Forelimb muscle (tissue), 1 donor: ENCODE measurements at regions not wholly inside any gene's neighbourhood (a gene's known extent, or its start where the extent isn't known, plus 50 kb on each side); places are given as distances from the start of the nearest gene placed in this dataset.

ENCODE experiments used
- DNase-seq: peaks from one replicate; pipeline ENCODE4 v3.0.0-alpha.2; 2013; ENCODE audit warnings: low read depth

DNA sequence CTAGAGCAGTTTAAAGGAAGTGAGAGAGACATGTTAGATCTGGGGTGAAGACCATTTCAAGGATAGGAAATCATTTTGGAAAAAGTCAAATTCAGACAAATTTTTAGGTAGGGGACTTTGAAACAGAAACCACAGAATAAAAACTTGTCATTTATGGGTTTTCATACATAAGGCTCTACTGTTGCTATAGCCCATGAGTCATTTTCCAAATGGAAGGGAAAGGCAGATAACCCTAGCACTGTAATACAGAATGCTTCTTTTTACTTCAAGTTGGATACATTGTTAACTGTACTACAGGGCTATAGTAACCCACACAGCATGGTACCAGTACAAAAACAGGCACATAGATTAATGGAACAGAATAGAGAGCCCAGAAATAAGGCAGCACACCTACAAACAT is 455.4 kb downstream of the EBF1 start:
- DNase-seq, result no peak

DNA sequence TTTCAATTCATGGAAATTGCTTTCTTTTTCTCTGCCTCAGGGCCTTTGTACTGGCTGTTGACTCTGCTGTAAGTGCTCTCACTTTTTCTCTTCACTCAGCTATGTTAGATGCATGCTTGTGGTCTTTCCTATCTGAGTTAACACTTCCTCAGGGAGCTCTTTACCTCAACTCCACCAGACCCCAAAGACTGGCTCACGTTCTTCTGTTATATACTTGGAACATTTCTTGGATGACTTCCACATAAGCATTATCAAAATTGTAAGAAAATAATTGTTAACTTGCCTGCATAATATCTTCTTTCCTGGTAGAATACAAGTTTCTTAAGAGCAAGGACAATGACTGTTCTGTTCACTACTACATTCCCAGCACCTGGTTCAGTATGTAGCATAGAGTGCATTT is 455.9 kb downstream of the EBF1 start:
- DNase-seq, result no peak

DNA sequence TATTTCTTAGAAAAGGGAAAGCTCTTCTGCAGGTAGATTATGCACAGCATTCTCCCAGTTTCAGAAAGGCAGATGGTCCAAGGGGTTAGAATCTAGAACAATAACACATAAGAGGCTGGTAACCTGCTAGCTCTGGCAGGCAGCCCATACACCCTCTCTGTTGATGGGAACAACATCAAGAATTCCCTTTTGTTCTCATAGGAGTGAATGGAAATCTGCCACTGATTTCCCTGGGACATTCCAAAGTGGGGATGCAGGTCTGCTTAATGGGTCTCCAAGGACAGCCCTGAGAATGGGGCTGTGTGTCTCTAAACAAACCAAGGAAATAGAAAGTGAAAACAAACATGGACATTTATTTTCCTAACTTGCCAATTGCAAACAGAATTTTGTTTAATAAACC is 456.8 kb downstream of the EBF1 start:
- DNase-seq, result no peak

DNA sequence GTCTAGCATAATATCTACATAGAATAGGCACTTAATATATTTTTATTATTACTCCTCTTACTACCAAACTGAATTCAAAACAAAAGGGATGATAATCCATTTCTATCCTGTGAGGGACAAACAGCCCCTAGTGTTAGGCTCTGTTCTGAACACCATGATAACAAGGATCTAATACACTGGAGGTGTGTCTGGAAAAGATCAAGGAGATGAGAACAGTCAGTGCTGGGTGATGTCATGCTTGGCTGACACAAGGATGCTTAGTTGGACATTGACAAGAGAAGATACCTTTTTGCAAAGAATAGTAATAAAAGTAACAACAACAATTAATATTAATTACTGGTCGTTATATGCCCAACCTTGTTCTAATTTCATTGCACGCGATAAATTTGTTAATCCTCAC is 458.7 kb downstream of the EBF1 start:
- no peak for DNase-seq

DNA sequence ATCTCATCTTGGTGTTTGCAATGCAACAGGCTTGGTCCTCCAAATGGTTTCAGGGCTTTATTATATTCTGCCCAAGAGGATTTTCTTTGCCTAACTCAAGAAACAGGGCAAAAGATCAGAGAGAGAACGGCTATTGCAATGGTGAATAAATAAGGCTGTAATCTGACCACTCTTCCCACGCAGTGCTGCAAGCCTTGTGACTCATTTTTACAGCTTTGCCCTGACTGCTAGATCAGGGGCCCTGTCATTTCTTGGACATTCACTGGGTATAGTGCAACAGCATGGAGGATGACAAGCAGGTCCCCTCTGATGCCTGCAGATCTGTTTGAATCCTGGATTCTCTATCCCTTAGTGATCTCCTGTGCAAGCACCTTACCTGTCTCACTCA is 459.1 kb downstream of the EBF1 start:
- no peak for DNase-seq

DNA sequence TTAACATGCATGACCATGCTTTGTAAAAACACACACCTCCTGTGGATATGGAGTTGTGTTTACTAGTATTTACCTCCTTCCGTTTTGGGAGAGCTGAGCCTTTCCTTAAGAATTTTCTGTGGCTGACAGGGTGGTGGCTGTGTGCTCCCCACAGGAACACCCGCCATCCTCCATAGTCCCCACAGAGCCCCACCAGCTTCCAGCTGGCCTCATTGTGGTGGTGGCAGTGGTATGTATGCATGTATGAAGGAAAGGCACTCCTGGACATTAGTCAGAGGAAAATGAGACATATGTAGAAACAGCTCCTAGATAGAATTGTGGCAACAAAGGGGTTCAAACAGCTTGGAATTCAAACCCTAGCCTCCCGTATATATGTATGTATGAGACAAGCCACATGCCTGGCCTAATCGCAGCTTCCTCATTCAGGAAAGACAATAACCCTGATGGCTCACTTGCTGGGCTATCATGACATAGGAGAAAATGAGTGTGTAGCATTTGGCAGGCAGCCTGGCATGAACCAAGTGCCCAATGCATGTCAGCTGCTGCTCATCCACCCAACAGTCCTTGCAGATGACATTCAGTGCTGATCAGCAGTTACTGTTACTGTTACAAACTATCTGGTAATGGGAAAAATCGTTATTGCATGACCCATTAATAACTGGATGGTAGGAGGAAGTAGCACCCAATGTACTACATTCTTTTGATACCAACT is 459.7 kb downstream of the EBF1 start:
- no peak for DNase-seq

DNA sequence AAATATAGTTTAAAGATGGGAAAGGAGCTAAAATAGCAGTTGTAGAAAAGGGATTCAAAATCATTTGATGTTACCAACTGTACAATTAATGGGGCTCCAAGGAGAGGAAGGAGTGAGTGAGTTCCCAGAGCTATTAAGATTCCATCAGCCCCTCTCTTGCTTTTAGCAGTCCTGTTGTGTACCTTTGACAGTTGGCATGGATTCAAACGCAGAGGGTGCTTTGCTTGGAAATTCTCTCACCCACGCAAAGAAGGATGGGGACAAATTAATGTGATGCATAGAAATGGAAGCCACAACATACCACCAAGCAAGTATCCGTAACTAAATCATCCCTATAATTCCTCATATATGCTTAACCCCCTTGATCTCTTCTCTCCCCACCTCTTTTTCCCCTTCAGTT is 461.3 kb downstream of the EBF1 start:
- DNase-seq, result no peak

DNA sequence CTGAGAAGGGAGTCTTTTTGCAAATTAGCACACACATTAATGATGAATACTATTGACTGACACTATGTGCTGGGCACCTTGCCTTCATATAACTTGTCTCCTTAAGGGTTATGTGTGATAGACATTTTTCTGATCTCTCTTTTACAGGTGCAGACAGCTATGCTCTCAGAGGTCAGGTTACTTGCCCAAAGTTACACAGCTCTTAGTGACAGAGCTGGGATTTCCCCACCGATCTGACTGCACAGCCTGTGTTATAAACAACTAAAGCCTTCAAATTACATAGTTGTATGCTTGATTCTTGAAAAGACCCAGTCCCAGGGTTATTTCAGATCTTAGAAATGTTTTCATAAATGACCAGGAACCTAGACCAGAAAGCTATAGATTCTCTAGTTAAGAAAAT is 462.7 kb downstream of the EBF1 start:
- no peak for DNase-seq

DNA sequence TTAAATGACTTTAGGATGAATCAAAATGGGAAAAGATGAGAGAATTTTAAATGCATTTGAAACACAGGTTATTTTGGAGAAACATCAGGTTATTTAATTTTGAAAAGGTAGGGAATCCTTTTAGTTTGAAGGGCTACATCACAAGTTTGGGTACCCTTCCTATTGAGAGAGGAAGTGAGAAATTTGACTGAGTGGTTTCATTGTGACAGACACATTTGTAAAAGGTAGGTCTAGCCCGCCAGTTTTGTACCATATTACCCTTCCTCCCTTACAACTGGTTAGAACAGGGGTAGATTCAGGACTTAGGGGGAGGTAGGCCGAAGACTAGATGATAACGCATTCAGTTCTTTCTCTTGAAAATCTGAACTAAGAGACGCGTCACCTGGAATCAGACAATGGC is 464.2 kb downstream of the EBF1 start:
- no peak for DNase-seq

DNA sequence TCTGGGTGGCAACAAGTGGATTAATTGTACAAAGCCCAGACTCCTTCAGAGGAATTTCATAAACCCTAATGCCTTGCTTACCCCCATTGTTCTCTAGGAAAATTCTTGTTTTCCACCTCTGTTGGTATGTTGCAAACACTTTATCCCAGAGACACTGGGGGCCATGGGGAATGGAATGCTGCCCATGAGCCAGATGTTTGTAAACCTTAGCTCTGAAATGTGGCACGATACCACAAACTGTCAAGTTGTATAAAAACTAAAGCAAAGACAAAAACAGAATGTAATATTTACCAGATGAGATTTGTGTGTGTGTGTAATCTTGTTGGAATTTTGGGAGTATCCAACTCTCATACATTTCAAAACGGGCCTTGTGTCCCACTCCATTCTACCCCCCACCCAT is 465.0 kb downstream of the EBF1 start:
- no peak for DNase-seq

DNA sequence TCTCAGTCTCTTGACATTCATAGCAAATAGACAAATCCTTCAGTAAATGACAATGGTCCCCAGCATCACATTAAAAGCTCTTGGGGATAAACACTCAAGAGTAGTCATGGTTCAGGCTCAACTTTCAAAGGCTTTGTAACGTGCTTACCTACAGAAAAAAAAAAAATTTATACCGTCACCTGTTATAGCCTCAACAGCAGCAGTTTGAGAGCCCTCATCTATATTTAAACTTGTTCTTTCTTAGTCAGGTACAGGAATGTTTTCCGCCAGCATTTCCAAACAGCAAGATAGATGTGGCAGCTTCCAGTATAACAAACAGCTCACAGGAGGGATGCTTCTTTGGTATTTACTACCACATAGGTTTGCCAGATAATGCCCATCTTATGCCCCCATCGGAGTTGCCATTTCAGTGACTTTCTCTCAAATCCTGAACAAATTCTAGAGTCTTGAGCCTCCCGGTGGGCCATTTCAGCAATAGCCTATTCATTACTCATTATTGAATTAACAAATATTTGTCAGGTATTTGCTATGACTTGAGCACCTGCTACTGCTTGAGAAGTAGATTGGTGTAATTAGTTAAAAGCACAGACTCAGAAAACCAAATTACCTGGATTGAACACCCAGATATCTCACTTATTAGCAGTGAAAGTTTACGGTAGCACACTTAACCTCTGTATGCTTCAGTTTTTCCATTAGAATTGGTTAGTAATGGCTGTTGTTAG is 470.0 kb downstream of the EBF1 start:
- DNase-seq, result no peak

DNA sequence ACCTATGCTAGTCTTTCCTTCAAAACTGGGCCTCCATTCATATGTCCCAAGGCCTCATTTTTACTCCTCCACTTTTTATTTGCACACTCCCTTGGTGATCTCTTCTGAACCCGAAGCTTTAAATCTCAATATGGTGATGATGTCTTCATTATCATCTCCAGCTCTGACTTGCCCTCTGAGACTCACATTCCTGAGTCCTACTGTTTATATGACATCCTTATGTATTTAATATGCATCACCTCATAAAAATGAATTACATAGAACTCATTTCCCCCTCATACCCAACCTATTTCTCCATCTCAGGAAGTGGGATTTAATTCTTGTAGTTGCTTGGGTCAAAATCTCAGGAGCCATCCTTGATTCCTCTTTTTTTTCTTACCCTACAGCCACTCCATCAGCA is 473.0 kb downstream of the EBF1 start:
- no peak for DNase-seq

DNA sequence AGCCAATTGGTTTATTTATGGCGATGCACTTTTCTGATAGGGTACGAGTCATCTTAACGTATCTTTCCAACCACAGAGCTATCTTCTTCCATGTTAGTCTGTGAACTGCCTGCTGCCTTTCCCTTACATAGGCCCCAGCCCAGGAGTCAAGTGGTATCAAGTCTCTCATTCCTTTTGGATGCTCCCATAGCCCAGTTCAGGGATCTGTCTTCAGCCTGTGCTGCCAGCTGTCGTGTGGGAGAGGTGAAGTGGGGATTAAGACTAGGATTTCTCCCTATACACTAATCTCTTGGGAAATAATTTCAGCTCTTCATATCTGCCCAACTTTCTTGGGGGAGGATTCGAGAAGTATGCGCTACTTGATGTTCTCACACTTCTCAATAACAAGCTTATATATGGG is 475.7 kb downstream of the EBF1 start:
- no peak for DNase-seq

DNA sequence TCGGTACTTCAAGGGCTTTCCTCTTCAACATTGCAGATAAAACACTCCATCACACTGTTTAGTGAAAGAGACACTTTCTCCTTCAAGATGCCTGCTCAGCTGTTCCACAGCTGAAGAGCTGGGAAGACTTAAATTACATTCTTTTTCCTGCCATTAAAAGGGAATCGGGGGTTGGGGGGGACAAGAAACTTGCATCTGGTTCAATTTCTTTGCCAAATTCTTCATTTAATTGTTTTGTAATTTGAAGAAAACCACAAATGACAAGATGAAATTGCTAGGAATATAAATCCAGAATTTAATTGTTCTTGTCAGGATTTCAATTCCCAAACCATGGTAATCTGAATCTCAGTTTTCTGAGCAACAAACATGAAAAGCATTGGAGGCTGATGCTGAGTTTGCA is 478.3 kb downstream of the EBF1 start:
- DNase-seq, result no peak

DNA sequence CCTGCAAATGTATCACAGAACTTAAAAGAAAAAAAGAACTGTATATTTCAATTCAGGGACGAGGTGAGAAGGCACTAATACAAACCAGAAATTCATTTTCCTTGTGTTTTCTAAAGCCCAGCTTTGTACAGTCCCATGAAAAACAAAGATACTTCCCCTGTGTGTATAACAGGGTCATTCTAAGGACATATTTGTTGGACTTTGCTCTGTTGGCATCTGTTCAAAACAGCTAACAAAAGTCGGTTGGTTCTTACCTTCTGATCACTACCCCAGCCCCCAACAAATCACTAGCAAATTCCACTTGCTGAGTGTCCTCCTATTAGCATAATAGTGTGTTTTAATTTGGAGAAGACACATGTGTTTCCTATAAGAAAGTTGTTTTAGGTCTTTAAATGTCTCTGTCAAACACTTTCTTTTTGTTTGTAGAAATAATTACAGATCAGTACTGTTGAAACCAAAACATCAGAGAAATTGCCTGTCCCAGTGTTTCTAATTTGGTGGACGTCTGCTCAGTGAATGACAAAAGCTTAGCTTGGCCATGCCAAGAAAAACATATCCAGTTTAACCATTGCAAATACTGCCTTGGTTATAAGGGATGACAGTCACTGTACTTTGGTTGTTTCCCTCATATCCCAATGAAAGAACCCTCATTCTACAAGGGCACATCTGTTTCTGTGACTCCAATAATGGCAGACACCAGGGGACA is 480.5 kb downstream of the EBF1 start:
- DNase-seq, result no peak

DNA sequence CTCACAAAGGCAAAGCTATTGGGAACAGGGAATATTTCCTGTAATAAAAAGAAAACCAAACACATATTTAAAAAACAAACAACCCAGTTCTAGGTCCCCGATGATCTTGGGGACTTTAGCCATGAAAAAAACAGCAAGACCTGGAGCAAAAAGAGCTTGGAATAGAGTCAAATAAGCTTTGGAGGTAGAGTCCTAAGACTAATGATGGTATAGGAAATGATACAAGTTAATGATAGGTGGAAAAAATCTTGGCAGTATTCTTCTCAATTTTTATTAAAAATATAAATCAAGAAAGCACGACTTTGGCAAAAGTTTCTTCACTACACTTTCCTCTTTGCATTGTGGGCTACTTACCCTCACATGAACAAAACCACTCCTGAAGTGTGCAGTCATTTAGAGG is 481.5 kb downstream of the EBF1 start:
- DNase-seq, result no peak

DNA sequence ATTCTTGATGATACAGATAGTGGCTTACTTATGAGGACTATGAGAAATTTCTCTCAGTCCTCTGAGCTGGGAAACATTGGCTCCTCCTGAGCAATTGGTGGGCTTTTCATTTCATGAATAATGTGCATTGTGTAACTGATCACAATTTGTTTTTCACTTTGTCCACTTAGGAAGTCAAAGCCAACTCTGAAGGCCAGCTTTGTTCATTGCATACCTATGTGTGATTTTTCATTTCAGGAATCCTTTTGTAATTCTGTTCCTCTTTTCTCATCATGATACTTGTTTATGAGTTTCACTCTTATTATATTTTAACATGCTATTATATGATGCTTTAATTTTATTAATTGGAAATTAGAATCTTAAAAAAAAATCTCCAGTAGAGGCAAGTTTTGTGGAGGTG is 483.0 kb downstream of the EBF1 start:
- no peak for DNase-seq

DNA sequence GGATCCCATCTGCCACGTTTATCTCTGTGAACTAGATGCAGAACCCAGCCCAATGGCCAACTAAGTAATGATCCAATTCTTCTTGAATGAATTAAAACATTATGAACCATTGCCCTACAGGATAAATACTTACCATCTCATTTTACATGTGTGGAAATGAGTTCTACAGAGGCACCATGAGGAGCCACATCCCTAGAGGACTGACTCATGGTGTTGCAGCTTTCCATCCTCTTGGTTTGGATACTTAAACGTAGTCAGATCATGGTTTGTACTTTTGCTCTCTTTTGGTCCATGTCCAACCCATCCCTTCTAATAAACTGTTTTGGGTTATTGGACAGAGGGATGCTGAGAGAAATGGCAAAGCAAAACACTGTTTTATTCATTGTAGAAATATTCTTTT is 484.8 kb downstream of the EBF1 start:
- no peak for DNase-seq

DNA sequence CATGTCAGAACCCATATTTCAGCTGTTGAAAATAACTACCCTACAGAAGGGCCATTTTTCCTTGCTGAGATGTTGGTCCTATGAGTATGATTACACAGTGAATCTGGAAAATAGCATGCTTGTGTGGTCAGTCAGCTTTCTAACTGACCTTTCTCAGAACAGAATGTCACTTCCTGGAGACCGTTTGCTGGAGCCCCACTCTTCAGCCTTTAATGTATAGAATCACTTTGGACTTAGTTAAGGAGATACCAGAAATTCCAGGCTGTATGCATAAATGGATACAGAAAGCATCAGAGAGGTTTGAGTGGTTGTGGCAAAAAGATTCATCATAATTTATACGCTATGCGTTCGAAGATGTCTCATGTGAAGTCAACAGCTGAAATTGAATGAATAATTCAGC is 488.1 kb downstream of the EBF1 start:
- no peak for DNase-seq

DNA sequence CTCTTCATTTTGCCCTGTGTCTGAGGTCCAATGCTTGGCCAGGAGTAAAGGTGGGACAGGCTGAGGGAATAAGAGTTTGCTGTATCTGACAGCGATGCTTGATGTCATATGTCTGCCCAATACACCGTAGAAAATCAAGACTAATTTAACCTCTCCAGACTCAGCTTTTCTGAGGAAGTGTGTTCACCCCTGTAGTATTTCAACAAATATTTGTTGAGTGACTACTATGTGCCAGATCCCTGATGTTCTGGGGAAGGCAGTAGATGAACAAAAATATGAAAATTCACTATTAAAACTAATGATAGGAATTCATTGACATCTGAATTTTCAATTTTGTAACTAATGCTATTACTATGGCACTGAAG is 489.7 kb downstream of the EBF1 start:
- no peak for DNase-seq

DNA sequence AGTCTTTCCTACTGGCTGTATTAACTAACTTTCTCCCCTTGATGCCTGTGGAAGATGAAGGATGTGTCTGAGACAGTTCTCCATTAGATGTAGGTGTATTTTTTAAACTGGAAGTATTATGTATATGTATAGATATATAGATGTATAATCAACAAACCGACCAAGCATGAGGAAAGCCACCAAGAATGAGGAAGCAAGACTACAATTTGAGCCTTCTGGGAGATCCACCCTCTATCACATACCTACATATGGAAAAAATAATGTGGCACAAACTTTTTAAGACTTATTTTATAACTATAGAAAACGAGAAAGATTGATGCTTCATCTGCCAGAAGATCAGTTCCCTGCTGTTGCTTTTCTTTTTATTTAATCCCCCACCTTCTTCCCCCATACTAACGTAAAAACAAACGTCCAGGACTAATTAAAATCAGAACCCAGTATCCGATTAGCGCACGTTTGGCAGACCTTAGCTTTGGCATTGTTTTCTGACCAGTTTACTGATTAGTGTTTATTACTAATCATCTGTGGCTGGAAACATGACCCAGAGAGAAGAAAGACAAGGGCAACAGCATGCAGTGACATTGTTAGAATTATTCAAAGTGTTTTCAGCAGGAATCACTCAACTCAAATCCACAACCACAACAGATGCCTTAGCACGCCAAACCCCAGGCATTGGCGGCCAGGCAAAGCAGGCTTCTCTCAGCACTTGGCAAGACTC is 490.2 kb downstream of the EBF1 start:
- DNase-seq, result no peak

DNA sequence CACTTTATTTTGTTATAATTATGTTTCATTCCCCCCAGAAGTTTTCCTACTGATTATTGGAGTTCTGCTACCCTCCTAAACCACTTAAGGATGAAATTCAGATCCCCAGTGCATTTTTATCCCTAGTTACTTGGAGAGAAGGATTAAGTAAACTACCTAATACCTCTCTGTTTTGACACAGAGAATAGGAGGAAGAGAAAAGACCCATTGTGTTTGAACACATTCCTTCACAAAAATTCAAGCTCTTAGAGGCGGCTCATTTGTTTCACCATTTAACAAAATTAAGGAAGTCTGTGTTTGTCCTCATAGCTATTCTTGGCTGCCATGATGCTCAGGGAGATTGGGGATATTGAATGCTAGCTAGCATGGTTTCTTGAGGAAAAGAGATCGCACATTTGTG is 492.6 kb downstream of the EBF1 start:
- no peak for DNase-seq

DNA sequence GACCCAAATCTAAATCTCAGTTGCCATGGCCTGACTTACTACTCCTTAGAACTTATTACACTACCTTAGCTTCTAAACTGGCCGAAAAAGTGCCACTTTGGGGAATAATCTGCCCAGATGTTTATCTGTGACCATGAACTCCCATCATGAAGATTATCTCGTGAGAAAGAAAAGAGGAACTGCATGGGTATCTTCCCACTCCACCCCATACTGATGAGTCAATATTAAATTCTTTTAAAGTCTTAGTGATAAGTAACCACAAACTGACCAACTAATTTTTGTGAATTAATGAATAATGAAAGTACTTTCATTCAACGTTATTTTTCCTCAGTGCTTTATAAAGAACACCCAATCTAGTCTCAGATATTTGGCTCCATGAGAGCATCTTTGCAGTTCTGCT is 493.5 kb downstream of the EBF1 start:
- DNase-seq, result no peak
